Pulmonary artery endothelial cell (primary cell): ENCODE measurements at regions not wholly inside any gene's neighbourhood (a gene's known extent, or its start where the extent isn't known, plus 50 kb on each side); places are given as distances from the start of the nearest gene placed in this dataset.
"Not testable (repeated sequence)": the region's sequence is repeated elsewhere in the genome, so short reads cannot be mapped to it uniquely, and the experiment has no call there.

Source experiments
- DNase-seq: peaks from one replicate; pipeline ENCODE4 v3.0.0-alpha.2; 2011; ENCODE audit warnings: low read depth, low spot score

GRCh38 chr3:30327976-30328375 lies 278.4 kb upstream of the TGFBR2 start:
- not testable (repeated sequence) for DNase-seq

- DNase-seq = not testable (repeated sequence)
Observed at GRCh38 chr3:30328935-30329334, 277.5 kb upstream of the TGFBR2 start.

DNA sequence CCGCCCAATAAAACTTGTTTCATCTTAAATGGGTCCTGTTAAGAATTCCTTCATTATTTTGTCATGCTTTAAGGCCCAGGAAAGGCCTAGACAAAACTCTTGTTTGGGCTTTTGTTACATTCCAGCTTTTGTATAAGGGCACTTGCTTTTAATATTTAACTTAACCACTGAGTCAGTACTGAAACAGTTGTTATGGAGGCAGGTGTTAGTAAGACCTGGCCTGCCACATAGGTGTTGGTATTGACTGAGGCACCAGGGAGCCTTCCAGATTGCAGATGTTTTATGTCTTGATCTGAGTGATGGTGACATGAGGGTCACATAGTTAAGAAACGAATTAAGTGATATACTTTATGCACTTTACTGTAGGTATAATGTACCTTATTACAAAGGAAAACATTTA lies 274.9 kb upstream of the TGFBR2 start:
- no peak for DNase-seq

GRCh38 chr3:30332196-30333021 lies 274.0 kb upstream of the TGFBR2 start:
- no peak for DNase-seq

DNA sequence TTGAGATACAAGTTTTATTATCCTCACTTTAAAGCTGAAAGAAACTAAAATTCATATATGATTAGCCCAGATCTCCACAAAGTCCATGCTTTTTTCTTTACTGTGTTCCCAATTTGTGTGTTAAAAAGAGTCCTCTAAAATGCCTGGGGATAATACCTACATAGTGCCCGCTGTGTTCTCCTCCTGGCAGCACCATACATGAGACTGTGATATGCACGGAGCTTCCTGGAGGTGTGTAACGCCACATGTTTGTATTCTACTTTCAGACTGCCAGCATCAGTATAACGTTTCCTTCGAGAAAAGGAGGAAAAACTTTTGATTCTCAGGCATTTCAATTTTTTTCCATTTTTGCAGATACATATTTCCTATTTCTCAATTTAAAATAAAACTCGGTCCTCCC lies 273.3 kb upstream of the TGFBR2 start:
- DNase-seq = no peak

GRCh38 chr3:30333903-30334302 lies 272.5 kb upstream of the TGFBR2 start:
- no peak for DNase-seq

DNA sequence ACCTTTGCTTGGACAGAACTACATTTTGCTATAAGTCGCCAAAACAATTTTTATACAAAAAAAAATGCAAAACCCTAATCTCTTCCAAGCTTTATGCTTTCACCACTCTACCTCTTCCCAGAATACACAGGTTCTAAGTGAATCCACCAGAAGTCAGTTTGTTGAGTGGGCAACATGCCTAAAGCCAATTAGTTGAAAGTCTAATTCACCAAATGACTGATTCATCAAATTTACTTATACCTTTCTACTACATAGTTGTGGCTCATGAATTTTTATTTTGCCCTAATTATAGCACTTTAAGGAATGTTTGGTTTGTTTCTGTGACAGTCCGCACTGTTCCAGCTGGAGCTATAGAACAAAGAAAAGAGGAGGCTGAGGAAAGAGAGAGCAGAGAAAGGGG lies 265.9 kb upstream of the TGFBR2 start:
- DNase-seq = no peak

GRCh38 chr3:30341079-30341478 lies 265.3 kb upstream of the TGFBR2 start:
- no peak for DNase-seq

DNA sequence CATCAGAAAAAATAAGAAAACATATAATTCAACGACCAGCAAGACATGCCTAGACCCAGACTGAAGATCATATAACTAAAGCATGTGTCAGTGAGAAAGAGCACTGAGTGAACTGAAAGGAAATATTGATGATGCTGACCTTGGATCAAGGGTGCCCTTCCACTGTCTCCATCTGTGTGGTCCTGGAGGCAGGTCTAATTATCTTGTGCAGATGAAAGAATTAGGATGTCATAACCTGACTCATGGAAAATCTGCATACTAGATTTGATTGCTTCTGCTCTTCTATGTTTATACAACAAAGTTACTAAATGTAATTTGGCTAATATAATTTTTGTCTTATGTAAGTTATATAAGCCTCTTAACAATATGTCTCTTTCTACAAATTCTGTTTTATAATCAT lies 264.6 kb upstream of the TGFBR2 start:
- DNase-seq = no peak

GRCh38 chr3:30342318-30343060 lies 263.9 kb upstream of the TGFBR2 start:
- peak; percentile 89 for DNase-seq

GRCh38 chr3:30343067-30343831 lies 263.2 kb upstream of the TGFBR2 start:
- DNase-seq = peak; percentile 78

- DNase-seq = no peak
Observed at GRCh38 chr3:30343861-30344260, 262.5 kb upstream of the TGFBR2 start.

GRCh38 chr3:30344288-30344687 lies 262.1 kb upstream of the TGFBR2 start:
- no peak for DNase-seq

- DNase-seq = no peak
Observed at GRCh38 chr3:30346933-30347320, 259.5 kb upstream of the TGFBR2 start.

DNA sequence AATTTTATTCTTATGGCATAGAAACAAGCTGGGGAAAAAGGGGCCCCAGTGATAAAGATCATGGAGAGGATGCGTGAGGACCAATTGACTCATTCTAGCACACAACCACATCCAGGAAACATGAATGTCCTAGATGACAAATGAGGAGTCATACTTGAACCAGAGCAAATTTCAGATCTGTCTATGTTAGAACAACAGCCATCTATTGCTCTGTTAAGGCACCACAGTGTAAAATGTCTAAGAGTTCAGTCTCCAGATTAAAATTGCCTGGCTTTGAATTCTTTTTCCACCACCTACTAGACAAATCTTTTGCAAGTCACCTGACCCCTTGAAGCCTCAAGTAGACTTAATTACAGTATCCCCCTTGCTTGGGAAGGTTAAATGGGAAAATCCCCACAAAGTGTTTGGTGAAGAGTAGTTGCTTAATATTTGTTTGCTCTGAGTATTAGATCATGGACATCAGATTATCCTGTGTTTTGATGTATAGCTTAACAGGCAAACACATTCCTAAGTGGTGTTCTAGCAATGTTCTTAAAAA lies 258.7 kb upstream of the TGFBR2 start:
- peak; percentile 73 for DNase-seq

DNA sequence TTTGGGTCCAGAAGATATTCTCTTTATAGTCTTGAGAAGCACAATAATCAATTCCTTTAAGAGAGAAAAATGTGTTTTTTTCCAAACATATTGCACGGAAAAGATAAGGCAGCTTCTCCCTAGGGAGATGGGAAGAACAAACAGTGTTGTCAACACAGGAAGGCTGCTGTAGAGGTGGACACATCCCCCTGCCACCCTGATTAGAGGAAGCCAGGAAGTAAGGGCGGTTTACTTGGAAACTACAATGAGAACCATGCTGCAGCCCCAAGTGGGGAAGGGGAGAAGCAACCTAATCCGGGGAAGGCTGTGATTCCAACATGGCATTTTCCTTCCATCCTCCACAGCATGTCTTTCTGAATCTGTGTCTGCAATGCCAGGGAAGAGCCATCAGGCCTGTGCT lies 256.9 kb upstream of the TGFBR2 start:
- no peak for DNase-seq

DNA sequence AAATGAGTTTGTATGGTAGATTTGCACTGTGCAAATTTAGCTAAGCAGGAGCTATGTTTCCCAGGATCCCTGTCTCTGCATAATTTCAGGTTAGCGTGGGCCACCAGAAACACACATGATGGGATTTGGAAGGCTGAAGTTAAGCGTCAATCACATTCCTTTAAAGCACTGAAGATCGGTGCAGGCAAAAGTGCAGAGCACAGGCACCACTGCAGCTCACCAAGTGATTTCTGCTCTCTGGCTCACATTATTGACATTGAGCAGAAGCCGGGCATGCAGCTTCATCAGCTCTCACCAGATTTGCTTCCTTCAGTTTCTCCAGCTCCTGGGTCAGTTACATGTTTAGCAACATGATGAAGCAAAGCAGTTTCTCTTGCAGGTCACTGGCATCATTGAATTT lies 256.4 kb upstream of the TGFBR2 start:
- DNase-seq = no peak

DNA sequence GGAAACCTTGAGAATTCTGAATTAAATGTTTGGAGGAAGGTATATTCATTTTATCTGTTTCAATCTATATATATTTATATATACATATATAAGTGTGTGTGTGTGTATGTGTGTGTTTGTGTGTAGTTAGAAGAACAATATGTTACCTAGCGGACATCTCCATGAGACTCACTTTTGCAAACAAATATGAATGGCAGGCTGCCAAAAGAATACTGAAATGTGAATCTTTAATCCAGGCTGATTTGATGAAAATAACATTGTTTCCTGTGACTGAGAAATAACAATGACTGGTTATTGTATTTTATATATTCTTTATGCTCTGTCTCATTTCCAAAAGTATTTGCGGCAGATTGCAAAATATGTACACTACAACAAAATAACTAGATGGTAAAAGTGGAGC lies 255.5 kb upstream of the TGFBR2 start:
- DNase-seq = no peak

DNA sequence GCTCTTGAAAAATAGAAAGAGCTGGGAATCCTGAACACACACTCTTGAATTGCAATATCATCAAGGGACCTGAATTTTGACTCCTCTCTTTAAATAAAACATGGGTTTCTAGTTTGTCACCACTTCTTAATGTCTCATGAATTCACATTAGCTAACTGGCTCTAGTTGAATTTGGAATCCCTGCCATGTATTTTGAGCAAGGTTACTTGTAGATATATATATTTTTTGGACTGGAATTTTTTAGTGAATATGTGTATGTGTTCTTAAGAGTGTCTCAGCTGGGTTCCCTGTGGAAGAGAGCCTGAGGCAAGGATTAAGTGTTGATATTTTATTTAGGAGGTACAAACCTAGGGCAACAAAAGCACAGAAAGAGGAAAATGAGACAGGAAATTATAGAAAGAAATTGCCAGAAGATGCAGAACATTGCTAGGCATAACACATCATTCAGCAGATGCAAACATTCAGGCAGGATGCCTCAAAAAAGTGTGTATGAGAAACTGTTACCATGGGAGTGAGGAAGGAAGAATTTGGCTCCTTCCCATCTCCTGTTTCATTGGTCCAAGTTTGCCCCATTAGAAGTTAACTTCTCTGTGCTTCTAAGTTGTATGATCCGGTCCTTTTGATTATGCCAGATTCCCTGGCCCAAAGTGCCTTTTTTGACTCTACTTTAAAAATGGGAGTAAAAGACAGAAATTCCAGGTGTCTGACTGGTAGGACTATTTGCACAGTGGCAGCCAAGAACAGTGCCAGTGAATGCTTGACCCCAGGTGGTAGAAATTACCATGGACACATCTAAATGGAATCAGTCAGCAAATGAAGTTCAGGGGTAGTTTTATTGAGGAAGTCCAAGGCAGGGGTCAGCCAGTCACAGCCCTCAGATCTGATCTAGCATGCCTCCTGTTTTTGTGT lies 253.7 kb upstream of the TGFBR2 start:
- no peak for DNase-seq

- no peak for DNase-seq
Observed at GRCh38 chr3:30353711-30354467, 252.5 kb upstream of the TGFBR2 start.
